GM21528 (cell line): ENCODE measurements at regions not wholly inside any gene's neighbourhood (a gene's known extent, or its start where the extent isn't known, plus 50 kb on each side); places are given as distances from the start of the nearest gene placed in this dataset.
"Not testable (repeated sequence)": the region's sequence is repeated elsewhere in the genome, so short reads cannot be mapped to it uniquely, and the experiment has no call there.

ENCODE experiments used
- ATAC-seq: cut with Tn5 transposase; IDR thresholded peaks from one replicate; pipeline ENCODE4 v1.9.1; 2021; ENCODE audit warnings: mild to moderate bottlenecking, moderate library complexity; ENCODE audit not compliant: unreplicated experiment, low FRiP score

- ATAC-seq: no peak
These were observed 184.1 kb downstream of the TEX13C start for GRCh38 chrX:125503769-125504168.

GRCh38 chrX:125505207-125505606, 185.5 kb downstream of the TEX13C start:
- ATAC-seq: no peak

DNA sequence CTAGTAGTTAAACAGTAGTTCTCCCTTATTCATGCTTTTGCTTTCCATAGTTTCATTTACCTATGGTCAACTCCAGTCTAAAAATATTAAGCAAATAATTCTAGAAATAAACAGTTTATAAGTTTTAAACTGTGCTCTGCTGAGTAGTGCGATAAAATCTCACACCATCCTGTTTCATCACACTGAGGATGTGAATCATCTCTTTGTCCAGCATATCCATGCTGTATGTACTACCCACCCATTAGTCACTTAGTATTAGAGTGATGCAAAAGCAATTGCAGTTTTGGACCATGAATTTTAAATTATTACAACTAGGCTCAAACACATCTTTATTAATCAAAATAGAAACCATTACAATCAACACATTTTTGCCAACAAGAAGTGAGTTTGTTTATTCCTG, 187.4 kb downstream of the TEX13C start:
- no peak for ATAC-seq

- ATAC-seq: no peak
These were observed 200.4 kb downstream of the TEX13C start for GRCh38 chrX:125520029-125520428.

DNA sequence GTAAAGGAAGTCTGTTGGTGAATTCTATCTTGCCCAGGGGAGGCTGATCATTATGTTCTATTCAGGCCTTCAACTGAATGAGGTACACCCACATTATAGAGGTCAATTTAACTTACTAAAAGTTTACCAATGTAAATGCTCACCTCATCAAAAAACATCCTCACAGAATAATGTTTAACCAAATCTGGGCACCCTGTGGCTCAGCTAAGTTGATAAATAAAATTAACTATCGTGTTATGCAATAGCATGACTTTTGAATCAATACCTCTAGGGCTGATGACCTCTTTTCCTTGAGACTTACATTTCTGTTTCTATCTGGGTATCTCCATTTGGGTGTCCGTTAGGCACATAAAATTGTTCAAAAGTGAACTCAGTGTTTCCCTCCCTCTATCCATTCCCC, 203.1 kb downstream of the TEX13C start:
- ATAC-seq: no peak

DNA sequence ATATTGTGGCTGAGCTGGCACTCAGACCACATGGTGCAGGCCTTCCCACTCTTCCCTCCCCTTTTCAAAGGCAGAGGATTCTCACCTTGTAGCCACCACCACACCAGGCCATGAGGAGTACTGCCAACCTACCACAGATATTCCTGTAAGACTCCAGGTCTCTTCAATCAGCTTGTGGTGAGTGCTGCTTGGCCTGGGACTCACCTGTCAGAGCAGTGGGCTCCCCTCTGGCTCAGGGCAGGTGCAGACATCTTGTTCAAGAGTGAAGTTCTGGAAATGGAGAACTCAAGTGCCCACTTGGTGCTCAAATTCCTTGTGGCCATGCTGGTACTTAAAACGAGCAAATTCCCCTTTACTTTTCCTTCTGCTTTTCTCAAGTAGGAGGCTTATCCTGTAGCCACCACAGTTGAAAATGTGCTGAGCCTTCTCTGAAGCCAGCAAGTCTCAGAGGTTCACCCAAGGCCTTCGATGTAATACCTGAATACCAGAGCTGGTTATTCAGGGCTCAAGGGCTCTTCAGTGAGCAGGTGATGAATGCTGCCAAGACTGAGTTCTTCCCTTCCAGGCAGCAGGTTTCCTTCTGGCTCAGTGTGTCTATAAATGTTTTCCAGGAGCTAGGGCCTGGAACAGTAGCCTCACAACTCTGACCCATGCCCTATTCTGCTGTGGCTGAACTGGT, 212.9 kb downstream of the TEX13C start:
- no peak for ATAC-seq

DNA sequence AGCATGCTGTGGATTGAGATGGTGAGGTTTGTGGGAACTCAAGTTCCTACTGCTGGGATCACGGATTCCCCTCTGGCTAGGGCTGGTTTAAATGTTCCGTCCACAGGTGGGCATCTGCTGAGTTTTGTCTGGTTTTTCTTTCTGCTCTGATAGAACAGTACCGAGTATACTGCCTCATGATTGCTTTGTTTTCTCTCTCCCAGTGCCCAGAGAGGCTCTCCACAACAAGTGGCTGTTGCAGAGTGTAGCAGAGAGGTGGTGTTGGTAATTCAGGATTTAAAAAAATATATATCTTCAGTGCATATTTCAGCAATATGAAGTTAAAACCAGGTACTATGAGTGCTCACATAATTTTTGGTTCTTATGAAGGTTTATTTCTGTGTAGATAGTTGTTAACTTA, 213.7 kb downstream of the TEX13C start:
- no peak for ATAC-seq

DNA sequence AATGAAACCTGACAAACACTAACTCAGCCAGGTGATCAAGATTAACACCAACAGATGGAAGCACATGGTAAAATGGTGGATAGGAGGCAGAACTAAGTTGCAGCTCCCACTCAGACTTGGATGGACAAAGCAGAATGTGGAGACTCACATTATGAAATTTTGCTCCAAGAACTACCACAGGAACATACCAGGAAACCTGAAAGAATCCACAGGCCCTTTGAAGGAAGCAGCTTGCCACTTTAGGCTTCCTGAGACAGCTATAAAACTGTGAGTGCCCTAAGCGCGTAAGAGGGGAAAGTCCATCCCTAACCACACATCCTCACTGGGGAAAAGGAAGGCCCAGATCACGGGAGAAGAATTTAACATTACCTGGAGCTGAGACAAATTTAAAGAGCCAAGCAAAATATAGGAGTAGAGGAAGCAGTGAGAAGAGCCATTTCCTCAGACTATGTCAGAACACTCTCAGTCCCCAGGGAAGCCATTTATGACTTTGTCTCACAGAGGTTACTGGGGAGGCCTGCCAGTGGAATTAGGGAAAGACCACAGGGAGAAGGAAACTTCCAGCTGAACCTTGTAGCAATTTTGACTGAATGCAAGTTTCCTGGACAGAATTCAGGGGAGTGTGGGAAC, 224.5 kb downstream of the TEX13C start:
- no peak for ATAC-seq

- ATAC-seq: no peak
These were observed 225.2 kb downstream of the TEX13C start for GRCh38 chrX:125544856-125545255.

- ATAC-seq: no peak
These were observed 257.8 kb downstream of the TEX13C start for GRCh38 chrX:125577479-125577878.

DNA sequence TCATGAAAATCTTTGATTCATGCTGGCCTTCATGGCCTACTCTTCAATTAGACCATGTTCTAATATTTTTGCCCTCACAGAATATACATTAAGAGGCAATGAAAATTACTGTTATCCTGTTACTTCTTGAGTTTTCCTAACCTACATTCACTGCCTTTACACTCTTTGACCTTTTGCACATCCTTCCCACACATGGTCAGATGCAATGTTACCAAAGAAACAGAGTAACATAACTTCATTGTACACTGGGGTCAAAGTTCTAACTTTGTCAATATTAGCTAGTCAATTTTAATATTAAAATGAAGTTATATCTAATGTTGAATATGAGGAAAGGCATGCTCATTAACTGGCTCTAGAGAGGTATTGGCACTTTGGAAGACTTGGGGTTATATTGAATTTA, 284.8 kb downstream of the TEX13C start:
- no peak for ATAC-seq

GRCh38 chrX:125605145-125605544, 285.5 kb downstream of the TEX13C start:
- no peak for ATAC-seq

GRCh38 chrX:125614591-125615343, 295.1 kb downstream of the TEX13C start:
- not testable (repeated sequence) for ATAC-seq

GRCh38 chrX:125620715-125621587, 301.3 kb downstream of the TEX13C start:
- no peak for ATAC-seq

DNA sequence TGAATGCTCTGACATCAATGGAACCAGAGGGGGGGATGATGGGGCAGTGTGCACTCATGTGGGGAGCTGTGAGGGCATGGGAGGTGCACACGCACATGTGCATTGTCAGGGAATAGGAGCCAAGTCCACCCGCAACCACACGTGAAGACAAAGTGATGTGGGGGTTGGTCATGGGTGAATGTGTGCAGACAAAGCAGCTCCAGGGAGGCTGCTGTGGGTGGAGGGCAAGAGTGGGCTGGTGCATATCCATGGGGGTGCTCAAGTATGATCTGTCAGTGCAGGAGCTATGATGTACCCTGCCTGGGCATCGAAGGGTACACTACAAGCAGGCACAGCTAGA, 301.9 kb downstream of the TEX13C start:
- no peak for ATAC-seq

- no peak for ATAC-seq
These were observed 303.2 kb downstream of the TEX13C start for GRCh38 chrX:125622899-125623298.

- no peak for ATAC-seq
These were observed 308.0 kb downstream of the TEX13C start for GRCh38 chrX:125627676-125628075.

DNA sequence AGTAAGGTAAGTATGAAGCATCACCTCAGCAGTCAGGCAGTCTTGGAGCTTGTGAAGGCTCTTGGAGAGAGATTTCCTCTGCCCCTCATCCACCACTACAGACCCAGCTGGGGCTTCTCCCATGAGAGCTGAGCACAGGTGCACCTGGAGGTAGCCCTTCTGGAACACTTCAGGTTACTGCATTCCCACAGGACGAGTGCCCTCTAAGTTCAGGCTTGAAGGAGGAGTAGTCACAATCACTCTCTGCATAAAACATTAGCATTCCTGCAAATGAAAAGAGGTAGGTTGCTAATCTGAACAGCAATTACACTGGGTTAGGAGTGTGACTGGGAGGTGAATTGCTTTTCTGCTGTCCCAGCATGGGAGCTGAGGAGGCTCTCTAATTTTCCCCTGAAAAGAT, 308.8 kb downstream of the TEX13C start:
- no peak for ATAC-seq

DNA sequence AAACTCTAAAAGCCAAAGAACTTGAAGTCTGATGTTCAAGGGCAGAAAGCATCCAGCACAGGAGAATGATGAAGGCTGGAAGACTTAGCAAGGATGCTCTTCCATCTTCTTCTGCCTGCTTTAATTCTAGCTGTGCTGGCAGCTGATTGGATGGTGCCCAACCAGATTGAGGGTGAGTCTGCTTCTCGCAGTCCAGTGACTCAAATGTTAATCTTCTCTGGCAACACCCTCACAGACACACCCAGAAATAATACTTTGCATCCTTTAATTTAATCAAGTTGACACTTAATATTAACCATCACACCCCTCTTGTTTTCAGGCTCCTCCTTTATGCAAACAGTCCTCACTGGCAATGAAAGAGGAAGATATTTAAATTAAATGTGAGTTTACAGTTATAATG, 321.7 kb downstream of the TEX13C start:
- no peak for ATAC-seq

GRCh38 chrX:125646195-125646594, 326.5 kb downstream of the TEX13C start:
- no peak for ATAC-seq

GRCh38 chrX:125651426-125651825, 331.8 kb downstream of the TEX13C start:
- ATAC-seq: no peak
